ENCODE measurements at regions not wholly inside any gene's neighbourhood (a gene's known extent, or its start where the extent isn't known, plus 50 kb on each side); places are given as distances from the start of the nearest gene placed in this dataset.

DNA sequence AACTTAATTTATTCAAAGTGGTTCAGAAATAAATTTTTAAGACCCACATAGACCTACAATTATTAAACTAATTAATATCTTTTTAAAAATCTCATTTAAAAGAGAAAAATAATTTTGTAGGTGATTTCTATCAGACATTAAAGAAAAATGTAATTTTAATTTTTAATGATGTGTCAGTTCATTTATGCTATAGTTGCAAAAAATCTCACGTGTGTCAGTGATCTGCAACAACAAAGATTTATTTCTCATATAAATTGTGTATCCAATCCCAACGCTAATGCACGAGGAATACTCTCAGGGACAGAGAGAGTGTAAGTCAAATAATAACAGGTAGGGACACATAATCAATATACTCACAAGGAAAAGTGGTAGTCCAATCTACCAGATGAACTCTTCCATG is 456.6 kb upstream of the CCDC54 start:
- DNase-seq (ENCODE audit: extremely low read depth, low read depth): no peak
- TF ChIP-seq, protein P1, sequence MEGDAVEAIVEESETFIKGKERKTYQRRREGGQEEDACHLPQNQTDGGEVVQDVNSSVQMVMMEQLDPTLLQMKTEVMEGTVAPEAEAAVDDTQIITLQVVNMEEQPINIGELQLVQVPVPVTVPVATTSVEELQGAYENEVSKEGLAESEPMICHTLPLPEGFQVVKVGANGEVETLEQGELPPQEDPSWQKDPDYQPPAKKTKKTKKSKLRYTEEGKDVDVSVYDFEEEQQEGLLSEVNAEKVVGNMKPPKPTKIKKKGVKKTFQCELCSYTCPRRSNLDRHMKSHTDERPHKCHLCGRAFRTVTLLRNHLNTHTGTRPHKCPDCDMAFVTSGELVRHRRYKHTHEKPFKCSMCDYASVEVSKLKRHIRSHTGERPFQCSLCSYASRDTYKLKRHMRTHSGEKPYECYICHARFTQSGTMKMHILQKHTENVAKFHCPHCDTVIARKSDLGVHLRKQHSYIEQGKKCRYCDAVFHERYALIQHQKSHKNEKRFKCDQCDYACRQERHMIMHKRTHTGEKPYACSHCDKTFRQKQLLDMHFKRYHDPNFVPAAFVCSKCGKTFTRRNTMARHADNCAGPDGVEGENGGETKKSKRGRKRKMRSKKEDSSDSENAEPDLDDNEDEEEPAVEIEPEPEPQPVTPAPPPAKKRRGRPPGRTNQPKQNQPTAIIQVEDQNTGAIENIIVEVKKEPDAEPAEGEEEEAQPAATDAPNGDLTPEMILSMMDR (IDR thresholded peaks at IDR 0.05; ENCODE audit: low read depth, low read length, missing control alignments): no peak
- H3K4me3 ChIP-seq (replicated peaks; ENCODE audit: low read depth, low read length): no peak overlapping the region

DNA sequence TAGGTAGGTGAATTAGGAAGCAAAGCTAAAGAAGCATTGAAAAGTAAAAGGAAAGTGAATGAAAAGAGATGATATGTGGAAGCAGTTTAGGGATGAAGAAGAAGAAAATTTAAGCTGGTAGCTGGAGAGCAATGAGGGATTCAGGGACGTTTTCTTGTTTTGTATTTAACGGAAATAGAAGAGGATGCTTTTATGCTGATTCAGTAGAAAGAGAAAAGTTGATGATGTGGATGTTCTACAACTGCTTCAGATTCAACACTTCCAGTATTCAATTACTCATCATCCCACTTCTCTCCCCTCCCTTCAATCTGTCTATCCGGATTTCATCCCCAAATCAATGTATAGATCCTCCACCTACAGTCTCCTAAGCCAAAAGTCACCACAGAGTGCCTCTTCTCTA is 448.2 kb upstream of the CCDC54 start:
- DNase-seq (ENCODE audit: extremely low read depth, low read depth): no peak
- TF ChIP-seq, protein P1 (IDR thresholded peaks at IDR 0.05; ENCODE audit: low read depth, low read length, missing control alignments): no peak
- H3K4me3 ChIP-seq (replicated peaks; ENCODE audit: low read depth, low read length): no peak overlapping the region

DNA sequence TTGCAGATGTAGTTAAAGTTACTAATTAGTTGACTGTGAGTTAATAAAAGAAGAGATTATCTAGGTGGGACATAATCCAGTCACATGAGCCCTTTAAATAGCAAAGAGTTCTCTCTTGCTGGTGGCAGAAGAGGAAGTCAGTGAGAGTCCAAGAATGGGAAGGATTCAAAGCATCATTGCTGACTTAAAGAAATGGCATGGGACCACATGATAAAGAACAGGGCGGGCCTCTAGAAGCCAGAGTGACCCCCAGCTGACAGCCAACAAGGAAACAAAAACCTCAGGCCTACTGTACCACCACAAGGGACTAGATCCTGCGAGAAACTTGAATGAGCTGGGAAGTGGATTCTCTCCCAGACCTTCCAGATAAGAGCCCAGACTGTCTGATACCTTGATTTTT is 447.2 kb upstream of the CCDC54 start:
- no peak overlapping the region for H3K4me3 ChIP-seq (replicated peaks; ENCODE audit: low read depth, low read length)
- DNase-seq (ENCODE audit: extremely low read depth, low read depth): no peak
- TF ChIP-seq, protein P1 (IDR thresholded peaks at IDR 0.05; ENCODE audit: low read depth, low read length, missing control alignments): no peak

DNA sequence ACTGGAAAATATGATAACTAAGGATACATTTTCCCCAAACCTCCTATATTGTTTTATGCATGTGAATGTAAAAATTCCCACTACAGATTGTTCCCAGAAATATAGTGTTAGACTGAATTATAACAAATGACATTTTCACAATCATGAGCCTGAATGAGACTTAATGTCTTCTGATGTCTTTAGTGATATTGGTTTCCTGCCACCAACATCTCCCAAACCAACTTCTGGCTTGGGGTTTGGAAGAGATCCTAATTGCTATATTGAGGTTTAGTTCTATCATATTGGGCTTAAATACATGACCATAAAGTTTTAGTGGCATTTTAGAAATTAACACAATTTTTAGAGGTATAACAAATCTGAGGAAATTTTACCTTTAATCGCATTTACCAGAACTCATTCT is 445.3 kb upstream of the CCDC54 start:
- TF ChIP-seq, protein P1 (IDR thresholded peaks at IDR 0.05; ENCODE audit: low read depth, low read length, missing control alignments): no peak
- DNase-seq (ENCODE audit: extremely low read depth, low read depth): no peak
- no peak overlapping the region for H3K4me3 ChIP-seq (replicated peaks; ENCODE audit: low read depth, low read length)

DNA sequence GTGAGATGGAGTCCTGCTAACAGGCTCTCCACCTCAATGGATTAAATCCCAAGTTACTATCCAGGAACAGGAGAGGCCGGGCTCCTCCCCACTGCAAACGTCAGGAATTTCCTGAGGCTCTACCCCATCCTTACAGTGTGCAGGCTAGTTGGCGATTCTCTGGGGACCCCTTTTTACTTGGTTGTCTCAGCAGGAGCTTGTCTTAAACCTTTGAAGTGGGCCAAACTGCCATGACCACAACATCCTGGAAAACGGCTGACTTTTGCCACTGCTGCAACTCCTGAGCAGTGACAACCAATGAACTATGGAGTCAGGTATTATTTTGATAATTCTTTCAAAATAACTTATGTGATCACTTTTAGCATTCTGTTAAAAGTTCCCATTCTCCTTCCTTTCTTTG is 440.9 kb upstream of the CCDC54 start:
- TF ChIP-seq, protein P1 (IDR thresholded peaks at IDR 0.05; ENCODE audit: low read depth, low read length, missing control alignments): no peak
- no peak overlapping the region for H3K4me3 ChIP-seq (replicated peaks; ENCODE audit: low read depth, low read length)
- no peak for DNase-seq (ENCODE audit: extremely low read depth, low read depth)

DNA sequence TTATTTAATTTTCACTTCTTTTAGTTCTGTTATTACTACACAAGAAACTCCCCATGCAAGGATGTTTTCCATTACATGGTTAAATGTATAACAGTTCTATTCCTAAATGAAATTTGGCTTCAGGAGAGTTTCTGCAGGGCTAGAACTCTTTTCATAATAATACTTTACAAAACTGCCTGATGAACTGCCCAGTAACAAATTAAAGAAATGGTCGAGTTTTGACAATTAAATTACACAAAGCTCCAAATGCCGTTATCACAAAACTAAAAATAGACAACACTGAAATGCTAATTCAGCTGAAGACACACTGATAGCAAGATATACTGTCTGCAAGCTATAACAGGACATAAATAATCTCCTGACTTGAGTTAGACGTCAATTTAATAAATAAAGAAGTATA is 435.2 kb upstream of the CCDC54 start:
- H3K4me3 ChIP-seq (replicated peaks; ENCODE audit: low read depth, low read length): no peak overlapping the region
- TF ChIP-seq, protein P1 (IDR thresholded peaks at IDR 0.05; ENCODE audit: low read depth, low read length, missing control alignments): no peak
- DNase-seq (ENCODE audit: extremely low read depth, low read depth): no peak

DNA sequence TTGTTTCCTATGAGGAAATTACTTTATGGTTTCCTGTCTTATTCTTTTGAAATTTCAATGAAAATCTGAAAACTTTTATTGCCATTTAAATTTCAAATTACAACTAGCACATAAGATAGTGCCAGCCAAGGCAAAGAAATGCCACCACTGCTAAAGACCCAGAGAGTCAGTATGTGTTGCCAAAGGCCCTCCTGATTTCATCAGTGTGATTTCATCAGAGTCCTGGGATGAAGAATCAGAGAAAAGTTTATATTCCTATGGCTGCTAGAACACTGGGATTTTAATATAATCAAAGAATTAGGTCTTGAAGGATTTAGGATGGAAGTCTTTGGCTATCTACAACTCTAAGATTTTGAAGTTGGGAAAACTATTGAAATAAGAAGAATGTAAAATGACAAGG is 434.2 kb upstream of the CCDC54 start:
- TF ChIP-seq, protein P1 (IDR thresholded peaks at IDR 0.05; ENCODE audit: low read depth, low read length, missing control alignments): no peak
- DNase-seq (ENCODE audit: extremely low read depth, low read depth): no peak
- no peak overlapping the region for H3K4me3 ChIP-seq (replicated peaks; ENCODE audit: low read depth, low read length)

All from HFF-Myc (cell line).